Neural cell (in vitro differentiated cells): ENCODE measurements at regions not wholly inside any gene's neighbourhood (a gene's known extent, or its start where the extent isn't known, plus 50 kb on each side); places are given as distances from the start of the nearest gene placed in this dataset.

Experiments used
- EP300 ChIP-seq: fragments of 450-650 bp; conservative IDR thresholded peaks from 2 replicates; pipeline ENCODE4 v1.6.1; 2014; ENCODE audit warnings: antibody characterized with exemption, mild to moderate bottlenecking, moderate library complexity; ENCODE audit not compliant: poor library complexity, severe bottlenecking
- EZH2 ChIP-seq: fragments of 200-600, 300-800 bp; shearing (Covaris generic), sonication (generic); IDR thresholded peaks from 2 replicates; pipeline ENCODE4 v1.6.1; 2014; ENCODE audit warnings: antibody characterized with exemption, low read length, borderline replicate concordance, mild to moderate bottlenecking; ENCODE audit not compliant: insufficient read depth, poor library complexity, severe bottlenecking
- POLR2AphosphoS5 ChIP-seq: IDR thresholded peaks from 2 replicates; pipeline ENCODE4 v1.6.1; 2012
- TF ChIP-seq, protein P1 (sequence below): fragments of 450-650 bp; IDR thresholded peaks from 2 replicates; pipeline ENCODE4 v1.5.1; 2014; ENCODE audit warnings: antibody characterized with exemption, mild to moderate bottlenecking, moderate library complexity; ENCODE audit not compliant: poor library complexity, severe bottlenecking

DNA sequence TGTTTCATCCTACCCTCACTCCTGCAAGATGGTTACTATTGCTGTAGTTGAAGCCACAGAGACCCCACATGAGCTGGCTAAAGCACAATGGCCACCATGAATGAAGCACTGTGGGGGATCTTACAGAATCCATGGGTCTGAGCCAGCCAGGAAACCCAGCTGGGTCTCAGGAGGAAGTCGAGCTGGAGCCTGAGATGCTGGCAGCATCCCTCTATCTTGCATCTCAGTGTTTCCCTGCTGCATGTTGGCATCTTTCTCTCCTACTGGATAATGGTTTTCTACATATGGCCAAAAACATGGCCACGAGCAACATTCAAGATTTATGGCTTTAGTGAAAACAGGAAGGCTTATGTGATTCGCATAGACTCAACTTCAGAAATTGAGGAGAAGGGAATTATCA is 219.3 kb upstream of the SNX19 start:
- TF ChIP-seq, protein P1, sequence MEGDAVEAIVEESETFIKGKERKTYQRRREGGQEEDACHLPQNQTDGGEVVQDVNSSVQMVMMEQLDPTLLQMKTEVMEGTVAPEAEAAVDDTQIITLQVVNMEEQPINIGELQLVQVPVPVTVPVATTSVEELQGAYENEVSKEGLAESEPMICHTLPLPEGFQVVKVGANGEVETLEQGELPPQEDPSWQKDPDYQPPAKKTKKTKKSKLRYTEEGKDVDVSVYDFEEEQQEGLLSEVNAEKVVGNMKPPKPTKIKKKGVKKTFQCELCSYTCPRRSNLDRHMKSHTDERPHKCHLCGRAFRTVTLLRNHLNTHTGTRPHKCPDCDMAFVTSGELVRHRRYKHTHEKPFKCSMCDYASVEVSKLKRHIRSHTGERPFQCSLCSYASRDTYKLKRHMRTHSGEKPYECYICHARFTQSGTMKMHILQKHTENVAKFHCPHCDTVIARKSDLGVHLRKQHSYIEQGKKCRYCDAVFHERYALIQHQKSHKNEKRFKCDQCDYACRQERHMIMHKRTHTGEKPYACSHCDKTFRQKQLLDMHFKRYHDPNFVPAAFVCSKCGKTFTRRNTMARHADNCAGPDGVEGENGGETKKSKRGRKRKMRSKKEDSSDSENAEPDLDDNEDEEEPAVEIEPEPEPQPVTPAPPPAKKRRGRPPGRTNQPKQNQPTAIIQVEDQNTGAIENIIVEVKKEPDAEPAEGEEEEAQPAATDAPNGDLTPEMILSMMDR = no peak
- no peak for TF ChIP-seq EP300
- TF ChIP-seq POLR2AphosphoS5 = no peak
- TF ChIP-seq EZH2 = no peak
